Retina (tissue), 1 donor: ENCODE measurements at regions not wholly inside any gene's neighbourhood (a gene's known extent, or its start where the extent isn't known, plus 50 kb on each side); places are given as distances from the start of the nearest gene placed in this dataset.

Source experiments
- DNase-seq: peaks from one replicate; pipeline ENCODE4 v3.0.0-alpha.2; 2016

DNA sequence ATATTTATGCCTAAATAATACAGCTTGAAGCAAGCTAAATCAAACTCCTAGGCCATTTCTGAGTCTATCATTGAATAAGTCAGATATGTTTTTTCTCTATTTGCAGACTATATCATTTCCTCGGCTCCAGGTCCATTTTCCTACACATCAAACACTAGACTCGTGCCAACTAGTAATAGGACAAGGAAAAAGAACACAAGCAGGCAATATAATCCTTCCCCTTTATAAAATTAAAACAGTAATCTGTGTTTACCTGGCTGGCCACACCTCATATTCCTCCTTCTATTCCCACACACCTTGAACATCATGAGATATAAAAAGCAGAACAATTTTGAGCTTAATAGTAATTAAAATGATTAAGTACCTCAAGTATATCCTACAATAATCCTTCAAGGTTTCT lies 325.7 kb downstream of the TFEC start:
- DNase-seq = no peak

DNA sequence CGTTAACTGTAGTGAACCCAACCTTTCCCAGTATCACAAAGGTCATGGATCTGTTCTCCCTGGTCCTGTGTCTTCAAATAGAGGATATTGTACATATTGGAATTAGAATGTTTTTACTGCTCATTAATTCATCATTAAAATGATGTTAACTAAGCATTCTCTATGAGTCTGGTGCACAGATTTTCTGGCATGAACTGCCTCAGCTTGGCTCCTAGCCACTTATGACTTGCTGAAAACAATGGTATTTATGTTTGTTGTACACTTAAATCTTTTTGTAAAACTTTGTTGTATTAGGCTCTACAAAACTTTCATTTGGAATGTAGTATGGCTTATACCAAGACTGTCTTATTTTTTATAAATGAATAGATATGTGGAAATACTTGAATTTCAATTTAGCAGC lies 329.4 kb downstream of the TFEC start:
- no peak for DNase-seq

DNA sequence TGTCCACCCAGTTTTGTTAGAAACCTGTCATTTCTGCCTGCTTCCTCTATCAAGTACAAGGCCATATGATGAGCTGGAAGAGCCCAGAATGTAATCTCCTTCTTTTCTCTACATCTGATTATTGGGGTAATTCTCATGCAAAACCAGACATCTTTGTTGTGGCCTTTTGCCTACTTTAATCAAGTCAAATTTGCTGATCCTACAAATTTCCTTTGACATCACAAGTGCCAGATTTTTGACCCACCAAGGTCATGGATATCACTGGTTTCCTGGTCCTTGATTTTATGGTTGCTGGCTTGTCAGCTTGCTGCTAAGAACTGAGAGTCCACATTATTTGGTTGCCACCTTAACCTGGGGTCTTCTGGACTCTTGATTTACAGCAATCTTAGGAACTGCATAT lies 336.1 kb downstream of the TFEC start:
- no peak for DNase-seq

DNA sequence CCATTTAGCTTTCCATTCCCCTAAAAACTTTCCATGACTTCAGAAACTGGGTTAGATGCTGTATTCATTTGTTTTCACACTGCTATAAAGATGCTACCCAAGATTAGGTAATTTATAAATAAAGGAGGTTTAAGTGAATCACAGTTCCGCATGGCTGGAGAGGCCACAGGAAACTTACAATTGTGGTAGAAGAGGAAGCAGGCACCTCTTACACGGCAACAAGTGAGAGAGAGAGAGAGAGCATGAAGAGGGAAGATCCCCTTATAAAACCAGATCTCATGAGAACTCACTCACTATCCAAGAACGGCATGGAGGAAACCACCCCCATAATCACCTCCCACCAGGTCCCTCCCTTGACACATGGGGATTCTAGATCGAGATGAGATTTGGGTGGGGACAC lies 336.8 kb downstream of the TFEC start:
- no peak for DNase-seq

DNA sequence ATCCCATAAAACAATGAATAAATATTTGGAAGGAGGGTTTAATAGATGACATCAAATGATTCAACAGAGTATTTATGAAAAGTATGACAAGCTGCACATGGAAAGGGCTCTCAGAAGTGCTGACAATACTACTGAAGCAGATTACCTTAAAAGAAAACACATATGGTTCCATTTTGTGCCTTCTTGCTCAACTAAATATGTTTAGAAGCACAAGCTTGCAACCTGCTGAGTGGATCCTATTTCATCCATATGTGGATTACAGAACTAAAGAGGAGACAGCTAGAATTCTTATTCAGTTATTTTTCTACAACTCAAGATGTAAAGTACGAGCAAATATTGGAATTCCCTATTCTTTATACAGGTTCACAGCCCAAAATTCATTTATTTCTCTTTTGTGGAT lies 340.6 kb downstream of the TFEC start:
- DNase-seq = no peak

DNA sequence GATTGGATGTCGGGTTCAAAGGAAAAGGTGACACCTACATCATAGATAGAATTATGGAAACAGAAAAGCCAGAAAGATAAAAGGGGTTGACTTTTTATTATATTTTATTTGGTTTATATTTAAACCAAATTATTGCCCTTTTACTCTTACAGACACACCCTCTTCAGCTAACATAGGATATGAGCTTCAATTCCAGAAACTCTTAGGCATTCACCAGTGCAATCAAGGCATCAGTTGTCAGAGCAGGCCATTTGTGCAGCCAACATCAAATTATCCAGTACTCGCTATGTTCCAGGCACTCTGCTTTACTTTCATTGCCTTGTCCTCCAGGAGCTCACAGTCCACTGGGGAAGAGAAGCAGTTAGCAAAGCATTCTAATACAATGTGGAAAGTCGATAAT lies 347.5 kb downstream of the TFEC start:
- DNase-seq = no peak

DNA sequence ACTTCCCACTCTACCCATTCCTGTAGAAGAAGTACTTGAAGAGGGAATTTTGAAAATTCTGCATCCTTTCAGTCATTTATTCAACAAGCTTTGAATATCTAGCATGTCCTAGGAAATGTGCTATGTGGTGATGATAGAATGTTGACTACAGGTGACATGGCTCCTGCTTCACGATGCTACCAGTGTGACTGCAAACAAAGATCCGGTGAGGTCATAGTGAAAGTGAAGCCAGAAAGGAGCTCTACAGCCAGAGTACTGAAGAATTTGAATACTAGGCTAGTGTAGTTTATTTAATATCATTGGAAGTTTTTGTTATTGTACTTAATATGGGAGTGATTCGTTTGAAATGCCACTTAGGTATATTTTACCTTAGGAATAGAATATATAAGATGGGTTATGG lies 348.1 kb downstream of the TFEC start:
- DNase-seq = no peak

DNA sequence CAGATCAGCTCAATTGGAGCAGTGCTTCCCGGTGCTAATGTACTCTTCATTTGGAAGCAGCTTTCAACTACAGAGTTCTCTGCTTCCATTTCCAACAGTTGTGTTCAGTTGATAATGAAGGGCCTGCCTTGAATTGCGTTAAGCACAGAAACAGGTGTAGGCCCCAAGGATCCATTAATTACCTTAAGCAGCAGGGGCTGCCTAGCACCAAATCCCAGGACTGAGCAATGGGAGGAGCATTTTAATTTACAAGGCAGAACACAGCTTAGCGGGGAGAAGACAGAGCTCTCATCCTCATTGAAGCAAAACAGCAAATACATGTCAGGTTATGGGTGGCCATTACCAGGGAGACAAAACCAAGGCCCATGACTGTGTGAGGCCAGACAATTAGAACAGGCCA lies 349.6 kb downstream of the TFEC start:
- DNase-seq = no peak

DNA sequence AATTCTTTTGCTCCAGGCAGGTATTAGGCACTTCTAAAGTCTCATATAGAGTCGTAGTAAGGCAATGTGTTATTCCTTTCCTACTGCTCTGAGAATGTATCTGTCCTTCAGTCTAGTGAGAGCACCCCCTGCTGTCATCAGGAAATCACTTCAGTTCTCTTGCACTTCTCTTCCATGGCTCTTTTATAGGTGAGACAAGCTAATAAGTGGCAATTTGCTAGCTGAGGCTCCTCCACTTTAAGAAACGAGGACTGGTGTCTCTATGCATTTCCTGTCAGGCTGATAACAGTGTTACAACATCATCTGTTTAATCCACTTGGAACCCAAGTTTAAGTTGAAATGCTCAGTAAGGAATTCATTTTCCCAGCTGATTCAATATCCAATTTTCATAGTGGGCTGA lies 350.6 kb downstream of the TFEC start:
- no peak for DNase-seq

DNA sequence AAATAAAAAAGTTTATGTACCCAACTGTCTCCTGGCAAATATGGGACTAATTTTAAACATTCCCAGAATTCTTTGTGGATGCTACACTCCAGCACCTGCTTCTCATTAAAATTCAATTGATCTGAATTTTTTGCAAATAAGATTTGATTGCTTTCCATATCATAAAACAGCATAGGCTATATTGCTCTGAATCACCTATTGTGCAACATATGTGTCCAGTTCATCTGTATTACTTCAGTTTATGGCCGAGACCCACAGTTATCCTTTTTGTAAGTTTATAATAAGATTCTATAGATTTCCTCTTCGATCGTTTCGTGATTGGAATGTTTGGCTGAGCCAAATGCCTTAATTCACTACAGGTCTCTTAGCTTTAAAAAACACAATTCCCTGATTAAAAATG lies 351.1 kb downstream of the TFEC start:
- DNase-seq = no peak

DNA sequence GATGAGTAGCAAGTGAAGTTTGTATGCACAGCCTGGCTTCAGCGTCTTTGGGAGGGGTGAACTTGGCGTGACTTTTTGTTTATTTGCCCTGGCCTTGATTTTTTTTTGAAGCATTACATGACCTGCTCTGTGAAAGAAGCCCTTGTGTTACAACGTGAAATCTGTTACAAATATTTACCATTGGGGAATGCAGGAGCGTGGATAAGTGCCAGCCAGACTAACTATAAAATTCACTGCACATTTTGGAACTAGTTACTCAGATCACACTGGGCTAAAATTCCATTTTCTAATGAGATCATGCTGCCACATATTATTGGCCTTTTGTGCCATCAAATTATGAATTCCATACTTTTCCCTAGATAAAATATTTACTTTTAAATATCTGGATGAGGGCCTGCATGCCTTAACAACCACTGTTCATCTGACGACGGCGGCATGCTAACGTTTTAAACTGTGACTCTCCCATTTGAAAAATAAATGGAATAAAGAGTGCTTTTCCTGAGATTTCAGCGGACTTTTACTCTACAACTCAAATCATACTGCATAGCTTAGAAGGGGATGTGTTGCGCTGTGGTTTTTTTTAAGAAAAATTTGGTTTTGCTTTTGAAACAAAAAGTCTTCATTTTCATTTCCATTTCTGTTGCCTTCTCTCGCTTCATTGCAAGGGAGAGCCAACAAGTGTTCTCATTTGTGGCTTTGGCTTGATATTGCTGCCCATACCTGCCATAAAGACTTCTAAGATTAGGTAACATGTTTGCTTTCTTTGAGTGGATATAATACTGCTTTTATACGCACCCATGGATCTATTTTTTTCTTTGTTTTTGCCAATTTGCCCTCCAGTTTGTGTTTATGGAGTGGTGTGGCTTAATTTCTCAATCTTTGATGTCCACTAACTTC lies 352.2 kb downstream of the TFEC start:
- DNase-seq = no peak

DNA sequence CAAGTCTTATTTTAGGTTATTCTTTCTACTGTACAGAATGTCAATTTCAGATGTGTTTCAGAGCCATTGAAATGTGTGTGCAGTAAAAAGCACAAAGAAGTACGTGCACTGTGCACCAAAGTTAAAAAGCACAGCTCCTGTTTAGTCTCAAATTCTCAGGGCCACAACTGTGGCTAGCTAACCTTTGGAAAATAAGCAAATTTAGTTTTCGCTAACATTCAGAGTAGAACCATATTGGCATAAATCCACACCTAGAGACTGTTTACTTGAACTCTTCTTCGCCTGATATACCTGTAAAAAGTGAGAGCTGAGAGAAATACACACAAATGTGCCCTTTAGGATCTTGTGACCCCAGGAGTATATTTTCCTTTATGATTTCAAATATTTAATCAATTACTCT lies 353.9 kb downstream of the TFEC start:
- DNase-seq = no peak

DNA sequence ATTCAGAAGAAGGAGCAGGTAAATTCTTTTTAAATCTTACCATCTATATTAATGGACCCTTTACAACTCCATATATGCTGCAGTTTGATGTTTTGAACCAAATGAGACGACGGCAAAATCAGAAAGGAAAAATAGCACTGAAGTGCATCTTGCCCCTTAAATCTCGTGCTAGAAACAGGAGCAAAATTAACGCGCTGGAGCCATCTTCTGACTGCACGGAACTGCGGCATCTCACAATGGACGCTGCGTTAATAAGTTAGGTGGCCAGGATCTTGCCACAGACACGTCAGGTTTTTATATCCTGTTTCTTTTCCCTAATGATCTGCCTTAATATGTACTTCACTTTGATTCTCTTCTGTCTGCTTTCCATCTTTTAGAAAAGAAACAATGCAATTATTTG lies 354.5 kb downstream of the TFEC start:
- peak; percentile 47 for DNase-seq

DNA sequence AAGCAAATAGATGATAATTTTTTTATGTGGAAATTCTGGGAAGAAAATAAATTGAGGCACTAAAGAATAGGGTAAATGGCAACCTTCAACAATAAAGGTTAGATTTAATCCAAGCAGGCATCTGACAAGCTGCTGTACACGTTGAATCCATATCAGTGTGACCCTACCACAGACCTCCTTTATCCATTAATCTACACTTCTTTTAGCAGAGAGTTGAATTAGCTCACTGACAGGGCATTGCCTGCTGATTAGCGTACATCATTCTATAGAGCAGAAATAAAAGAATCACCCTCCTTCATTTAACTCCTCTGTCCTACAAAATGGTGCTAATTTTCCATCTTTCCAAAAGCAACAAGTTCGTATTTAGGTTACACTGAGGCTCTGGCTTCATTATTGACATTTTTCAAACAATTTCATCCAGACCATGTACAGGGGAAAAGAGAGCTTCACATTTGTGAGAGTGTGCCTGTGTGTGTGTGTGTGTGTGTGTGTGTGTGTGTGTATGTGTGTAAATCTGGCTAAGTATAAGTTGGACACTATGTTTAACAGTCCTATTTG lies 356.0 kb downstream of the TFEC start:
- DNase-seq = no peak

DNA sequence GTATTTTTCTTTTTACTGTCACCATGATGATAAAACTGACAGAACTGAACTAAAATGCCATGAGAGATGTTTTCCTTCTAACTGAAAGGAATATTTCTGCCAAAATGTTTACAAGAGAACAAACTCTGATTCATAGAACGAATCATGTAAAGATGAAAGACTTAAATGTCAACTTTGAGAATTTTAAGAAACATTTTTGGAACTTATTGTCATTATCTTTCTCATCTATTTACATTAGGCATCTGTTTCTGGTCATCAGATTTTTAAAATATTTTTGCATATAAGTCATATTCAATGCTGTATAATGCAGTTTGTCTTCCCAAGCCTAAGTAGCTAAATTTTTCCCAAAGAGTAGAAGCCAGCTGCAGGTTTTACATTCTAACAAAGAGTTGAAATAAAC lies 358.5 kb downstream of the TFEC start:
- no peak for DNase-seq

DNA sequence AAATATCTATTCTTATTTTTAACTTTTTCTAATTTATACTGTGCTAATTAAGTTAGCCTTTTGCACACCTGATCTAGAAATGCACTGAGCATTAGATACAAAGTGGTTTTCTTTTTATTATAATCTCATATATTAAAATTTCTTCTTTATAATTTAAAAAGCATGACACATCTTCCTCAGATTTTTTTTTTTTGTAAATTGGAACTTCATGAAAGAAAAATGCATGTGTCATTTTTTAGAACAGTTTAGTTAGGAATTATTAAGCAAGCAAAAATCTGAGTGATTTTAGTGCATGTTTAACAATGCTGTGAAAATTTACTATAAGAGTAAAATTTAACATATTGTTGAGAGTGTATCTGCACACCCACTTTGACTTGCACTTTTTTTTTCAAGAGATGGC lies 367.9 kb downstream of the TFEC start:
- DNase-seq = no peak

DNA sequence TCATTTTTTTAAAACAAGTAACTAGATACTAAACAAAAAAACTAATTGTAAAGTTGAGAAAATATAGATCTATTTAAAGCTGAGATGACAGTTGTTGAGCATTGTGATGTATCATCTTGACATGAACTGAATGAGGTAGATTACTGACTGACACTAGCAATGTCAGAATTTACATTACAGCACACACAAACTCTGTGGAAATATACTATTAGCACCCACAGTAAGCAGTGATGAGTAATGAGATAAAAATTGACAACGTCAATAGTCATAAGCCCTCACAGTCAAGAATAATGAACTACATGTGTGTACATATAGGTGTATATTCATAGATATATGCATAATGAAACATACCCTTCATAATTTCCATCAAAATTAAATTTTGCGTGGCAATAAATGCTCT lies 368.4 kb downstream of the TFEC start:
- DNase-seq = no peak

DNA sequence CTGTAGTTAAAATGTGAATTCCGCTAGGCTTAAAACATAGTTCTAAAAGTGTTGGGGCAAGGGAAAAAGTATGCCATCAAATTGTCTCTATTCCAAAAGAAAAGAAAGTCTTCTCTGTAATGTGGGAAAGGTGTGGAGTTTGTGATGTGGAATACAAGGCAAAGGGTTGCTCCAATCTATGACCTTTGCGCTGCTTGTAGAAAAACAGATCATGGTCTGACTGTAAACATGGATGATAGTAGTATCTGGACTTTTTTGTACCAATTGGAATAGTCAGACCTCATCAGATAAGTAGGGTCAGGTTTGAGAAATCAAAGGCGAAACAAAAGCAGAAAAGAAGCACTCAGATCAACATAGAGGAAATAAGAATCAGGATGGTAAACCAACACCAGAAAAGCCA lies 372.3 kb downstream of the TFEC start:
- DNase-seq = no peak

DNA sequence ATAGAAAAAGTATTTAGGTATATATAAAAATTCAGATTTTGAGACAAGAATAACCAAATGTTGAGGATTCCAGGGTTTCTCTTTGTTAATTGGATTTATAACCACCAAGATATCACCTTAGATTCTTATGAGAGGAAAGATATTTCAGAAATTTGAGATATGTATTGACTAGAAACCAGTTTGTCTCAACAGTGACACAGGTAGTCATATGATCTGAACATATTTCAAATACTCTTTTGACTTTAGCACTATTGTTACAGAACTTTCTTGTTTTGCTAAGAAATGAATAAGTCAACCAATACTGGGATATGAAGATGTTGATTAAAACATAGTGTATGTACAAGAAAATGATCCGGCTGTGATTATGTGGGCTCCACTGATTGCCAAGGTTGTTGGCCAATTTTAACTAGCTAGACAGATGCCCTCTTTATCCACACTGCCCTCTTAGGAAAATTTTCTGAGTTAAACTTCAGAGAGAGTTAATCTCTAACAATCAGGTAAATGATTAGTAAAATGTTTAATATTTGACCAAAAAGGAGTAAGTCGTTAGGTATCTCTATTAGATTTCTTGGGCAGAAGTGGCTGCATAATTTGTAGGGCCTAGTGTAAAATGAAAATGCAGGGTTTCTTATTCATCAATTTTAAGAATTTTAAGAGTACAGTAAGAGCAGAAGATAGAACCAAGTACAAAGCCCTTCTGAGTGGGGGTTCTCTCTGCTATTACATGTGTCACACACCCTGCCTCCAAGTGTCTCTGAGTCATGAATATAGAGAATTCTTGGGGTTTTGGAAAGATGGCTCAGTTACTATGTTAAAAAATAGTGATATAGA lies 376.0 kb downstream of the TFEC start:
- DNase-seq = no peak

DNA sequence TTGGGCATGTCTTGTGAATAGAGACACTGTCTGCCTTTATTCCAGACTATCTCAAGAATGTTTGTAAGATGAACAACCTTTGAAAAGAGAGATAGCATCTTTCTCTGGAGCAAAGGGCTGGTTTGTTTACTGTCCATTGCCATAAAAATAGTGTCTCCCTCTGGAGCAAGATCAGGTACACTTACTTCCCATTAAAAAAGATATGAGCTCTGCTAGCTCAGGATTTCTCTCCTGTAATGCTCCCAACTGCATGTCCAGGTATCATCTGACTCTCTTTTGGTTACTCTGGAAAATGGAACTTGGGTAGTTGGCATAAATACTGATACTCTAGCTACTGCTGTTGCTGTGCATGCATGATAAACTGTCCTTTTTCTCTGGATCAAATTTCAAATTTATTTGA lies 381.1 kb downstream of the TFEC start:
- DNase-seq = no peak

DNA sequence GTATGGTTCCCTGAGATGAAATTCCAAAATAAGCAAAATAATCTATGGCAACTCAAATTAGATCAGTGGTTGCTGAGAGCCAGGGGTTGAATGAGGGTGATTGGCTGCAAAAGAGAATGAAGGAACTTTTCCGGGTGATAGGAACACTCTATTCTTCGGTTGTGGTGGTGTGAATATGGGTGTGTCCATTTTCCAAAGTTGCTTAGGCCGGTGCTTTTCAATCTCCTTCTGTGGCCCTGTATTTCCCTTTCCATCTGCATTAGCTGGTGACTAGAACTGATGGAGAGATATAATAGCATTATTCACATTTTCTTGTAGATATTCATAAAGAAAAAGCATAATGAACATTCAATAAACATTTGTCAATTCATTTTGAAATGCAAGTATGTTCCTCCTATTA lies 382.9 kb downstream of the TFEC start:
- DNase-seq = no peak

DNA sequence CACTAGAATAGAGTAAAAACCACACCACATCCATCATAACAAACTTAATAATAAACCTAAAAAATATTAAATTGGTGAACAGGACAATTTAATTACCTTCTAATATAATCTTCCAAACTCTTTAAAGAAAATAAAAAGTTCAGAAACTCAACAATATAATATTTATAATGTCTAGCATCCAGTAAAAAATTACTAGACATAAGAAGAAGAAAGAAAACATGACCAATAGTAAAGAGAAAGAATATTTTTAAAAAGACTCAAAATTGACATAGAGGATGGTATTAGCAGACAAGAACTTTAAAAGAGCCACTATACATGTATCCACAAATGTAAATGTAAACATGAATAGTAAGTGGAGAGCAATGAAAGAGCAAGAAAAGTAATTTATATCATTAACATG lies 388.4 kb downstream of the TFEC start:
- DNase-seq = no peak

DNA sequence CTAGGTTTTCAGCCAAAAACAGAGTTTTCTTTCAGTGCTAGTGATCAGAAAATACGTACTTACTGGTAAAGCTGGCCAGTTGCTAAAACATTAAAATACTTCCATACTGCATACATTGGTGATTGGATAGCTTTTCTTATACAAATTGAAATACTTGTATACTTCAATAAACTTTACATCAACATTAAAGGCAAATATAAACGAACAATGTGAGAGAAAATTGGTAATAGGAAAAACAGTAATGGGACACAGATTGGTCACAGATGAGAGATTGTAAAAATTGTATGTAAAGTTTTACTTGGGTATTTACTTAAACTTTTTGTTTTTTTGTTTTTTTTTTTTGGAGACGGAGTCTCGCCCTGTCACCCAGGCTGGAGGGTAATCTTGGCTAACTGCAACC lies 391.7 kb downstream of the TFEC start:
- DNase-seq = no peak

DNA sequence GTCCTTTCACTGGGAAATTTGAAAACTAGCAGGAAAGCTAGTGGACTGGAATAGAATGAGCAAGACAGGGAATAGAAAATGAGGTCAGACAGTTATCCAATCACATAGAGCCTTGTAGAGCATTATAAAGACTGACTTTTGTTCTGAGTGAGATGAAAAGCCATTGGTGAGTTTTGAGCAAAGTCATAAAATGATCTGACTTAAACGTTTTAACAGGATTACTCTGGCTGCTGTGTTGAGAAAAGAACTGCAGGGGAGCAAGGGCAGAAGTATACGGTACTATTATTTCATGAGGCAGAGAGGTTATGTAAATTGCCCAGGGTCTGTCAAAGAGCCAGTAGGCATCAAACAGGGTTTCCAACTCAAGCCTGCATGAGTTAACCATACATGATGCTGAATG lies 393.4 kb downstream of the TFEC start:
- DNase-seq = no peak
